ENCODE measurements at regions not wholly inside any gene's neighbourhood (a gene's known extent, or its start where the extent isn't known, plus 50 kb on each side); places are given as distances from the start of the nearest gene placed in this dataset.

GRCh38 chr2:65545837-65546805 lies 113.7 kb upstream of the SPRED2 start:
- H3K27ac Mint-ChIP-seq: no peak overlapping the region
- H3K4me1 Mint-ChIP-seq (ENCODE audit: low read depth): peaks cover 3% of the 10 kb centered on the region

GRCh38 chr2:65541773-65542172 lies 109.4 kb upstream of the SPRED2 start:
- Mint-ChIP-seq H3K9me3 (no peaks in the 10 kb centered on the region), H3K4me1 (ENCODE audit: low read depth) (peaks cover 3% of the 10 kb centered on the region), H3K27ac (no peak overlapping the region), H3K36me3 (ENCODE audit: low read depth) (no peaks in the 10 kb centered on the region), H3K4me3 (no peak overlapping the region), H3K27me3 (ENCODE audit: low read depth) (no peaks in the 10 kb centered on the region)

More at GRCh38 chr2:65545837-65546805, 113.7 kb upstream of the SPRED2 start:
- no peak overlapping the region for H3K4me3 Mint-ChIP-seq
- H3K36me3 Mint-ChIP-seq (ENCODE audit: low read depth): no peaks in the 10 kb centered on the region
- no peaks in the 10 kb centered on the region for H3K9me3 Mint-ChIP-seq
- no peaks in the 10 kb centered on the region for H3K27me3 Mint-ChIP-seq (ENCODE audit: low read depth)

GRCh38 chr2:65539633-65540032 lies 107.2 kb upstream of the SPRED2 start:
- H3K4me1 Mint-ChIP-seq (ENCODE audit: low read depth): no peaks in the 10 kb centered on the region
- H3K27ac Mint-ChIP-seq: no peak overlapping the region
- peaks cover 4% of the 10 kb centered on the region for H3K27me3 Mint-ChIP-seq (ENCODE audit: low read depth)
- H3K4me3 Mint-ChIP-seq: no peak overlapping the region
- no peaks in the 10 kb centered on the region for H3K9me3 Mint-ChIP-seq
- no peaks in the 10 kb centered on the region for H3K36me3 Mint-ChIP-seq (ENCODE audit: low read depth)

- no peaks in the 10 kb centered on the region for H3K4me1 Mint-ChIP-seq (ENCODE audit: low read depth)
- H3K36me3 Mint-ChIP-seq (ENCODE audit: low read depth): no peaks in the 10 kb centered on the region
- H3K9me3 Mint-ChIP-seq: no peaks in the 10 kb centered on the region
- peaks cover 4% of the 10 kb centered on the region for H3K27me3 Mint-ChIP-seq (ENCODE audit: low read depth)
- H3K4me3 Mint-ChIP-seq: no peak overlapping the region
- H3K27ac Mint-ChIP-seq: no peak overlapping the region
These were observed 105.4 kb upstream of the SPRED2 start for GRCh38 chr2:65537651-65538385.

- H3K4me1 Mint-ChIP-seq (ENCODE audit: low read depth): no peaks in the 10 kb centered on the region
- H3K9me3 Mint-ChIP-seq: no peaks in the 10 kb centered on the region
- no peak overlapping the region for H3K27ac Mint-ChIP-seq
These were observed 104.2 kb upstream of the SPRED2 start for GRCh38 chr2:65536596-65536995.

GRCh38 chr2:65532937-65533336 lies 100.5 kb upstream of the SPRED2 start:
- Mint-ChIP-seq H3K4me1 (ENCODE audit: low read depth) (no peaks in the 10 kb centered on the region), H3K4me3 (no peak overlapping the region), H3K27me3 (ENCODE audit: low read depth) (peaks cover 19% of the 10 kb centered on the region), H3K27ac (no peak overlapping the region), H3K9me3 (no peaks in the 10 kb centered on the region), H3K36me3 (ENCODE audit: low read depth) (no peaks in the 10 kb centered on the region)

More at GRCh38 chr2:65536596-65536995, 104.2 kb upstream of the SPRED2 start:
- Mint-ChIP-seq H3K27me3 (ENCODE audit: low read depth) (peaks cover 4% of the 10 kb centered on the region), H3K4me3 (no peak overlapping the region), H3K36me3 (ENCODE audit: low read depth) (no peaks in the 10 kb centered on the region)

GRCh38 chr2:65532326-65532725 lies 99.9 kb upstream of the SPRED2 start:
- peaks cover 19% of the 10 kb centered on the region for H3K27me3 Mint-ChIP-seq (ENCODE audit: low read depth)

GRCh38 chr2:65530547-65531320 lies 98.3 kb upstream of the SPRED2 start:
- H3K27me3 Mint-ChIP-seq (ENCODE audit: low read depth): peaks cover 21% of the 10 kb centered on the region
- H3K4me3 Mint-ChIP-seq: no peak overlapping the region
- H3K9me3 Mint-ChIP-seq: no peaks in the 10 kb centered on the region
- no peaks in the 10 kb centered on the region for H3K4me1 Mint-ChIP-seq (ENCODE audit: low read depth)
- no peak overlapping the region for H3K27ac Mint-ChIP-seq
- no peaks in the 10 kb centered on the region for H3K36me3 Mint-ChIP-seq (ENCODE audit: low read depth)

More at GRCh38 chr2:65532326-65532725, 99.9 kb upstream of the SPRED2 start:
- Mint-ChIP-seq H3K9me3 (no peaks in the 10 kb centered on the region), H3K27ac (no peak overlapping the region), H3K4me1 (ENCODE audit: low read depth) (no peaks in the 10 kb centered on the region), H3K36me3 (ENCODE audit: low read depth) (no peaks in the 10 kb centered on the region), H3K4me3 (no peak overlapping the region)

- H3K4me3 Mint-ChIP-seq: no peak overlapping the region
- H3K36me3 Mint-ChIP-seq (ENCODE audit: low read depth): no peaks in the 10 kb centered on the region
- H3K27ac Mint-ChIP-seq: no peak overlapping the region
- H3K4me1 Mint-ChIP-seq (ENCODE audit: low read depth): no peaks in the 10 kb centered on the region
- H3K27me3 Mint-ChIP-seq (ENCODE audit: low read depth): peaks cover 26% of the 10 kb centered on the region
- H3K9me3 Mint-ChIP-seq: no peaks in the 10 kb centered on the region
These were observed 97.0 kb upstream of the SPRED2 start for GRCh38 chr2:65529419-65529818.

GRCh38 chr2:65528241-65528574 lies 95.8 kb upstream of the SPRED2 start:
- no peaks in the 10 kb centered on the region for H3K36me3 Mint-ChIP-seq (ENCODE audit: low read depth)
- peaks cover 31% of the 10 kb centered on the region for H3K27me3 Mint-ChIP-seq (ENCODE audit: low read depth)
- H3K27ac Mint-ChIP-seq: no peak overlapping the region
- H3K4me3 Mint-ChIP-seq: no peak overlapping the region
- no peaks in the 10 kb centered on the region for H3K4me1 Mint-ChIP-seq (ENCODE audit: low read depth)
- no peaks in the 10 kb centered on the region for H3K9me3 Mint-ChIP-seq

- no peaks in the 10 kb centered on the region for H3K9me3 Mint-ChIP-seq
- no peak overlapping the region for H3K4me3 Mint-ChIP-seq
- peaks cover 35% of the 10 kb centered on the region for H3K27me3 Mint-ChIP-seq (ENCODE audit: low read depth)
- no peak overlapping the region for H3K27ac Mint-ChIP-seq
- H3K4me1 Mint-ChIP-seq (ENCODE audit: low read depth): no peaks in the 10 kb centered on the region
- no peaks in the 10 kb centered on the region for H3K36me3 Mint-ChIP-seq (ENCODE audit: low read depth)
These were observed 95.2 kb upstream of the SPRED2 start for GRCh38 chr2:65527451-65528240.

GRCh38 chr2:65525616-65526231 lies 93.3 kb upstream of the SPRED2 start:
- Mint-ChIP-seq H3K27ac (no peak overlapping the region), H3K9me3 (no peaks in the 10 kb centered on the region), H3K36me3 (ENCODE audit: low read depth) (no peaks in the 10 kb centered on the region), H3K4me3 (no peak overlapping the region), H3K4me1 (ENCODE audit: low read depth) (no peaks in the 10 kb centered on the region), H3K27me3 (ENCODE audit: low read depth) (peaks cover 29% of the 10 kb centered on the region)

- Mint-ChIP-seq H3K9me3 (peaks cover 9% of the 10 kb centered on the region), H3K27ac (no peak overlapping the region), H3K4me1 (ENCODE audit: low read depth) (no peaks in the 10 kb centered on the region), H3K4me3 (no peak overlapping the region), H3K36me3 (ENCODE audit: low read depth) (no peaks in the 10 kb centered on the region), H3K27me3 (ENCODE audit: low read depth) (peaks cover 33% of the 10 kb centered on the region)
These were observed 90.5 kb upstream of the SPRED2 start for GRCh38 chr2:65522922-65523321.
